DMS153 (cell line): ENCODE measurements at regions not wholly inside any gene's neighbourhood (a gene's known extent, or its start where the extent isn't known, plus 50 kb on each side); places are given as distances from the start of the nearest gene placed in this dataset.
A peak's percentile ranks its signal among the peaks of the same experiment; 100 is the strongest.

ENCODE experiments used
- DNase-seq: peaks from one replicate; lab custom pipeline; 2025; lab: John Stamatoyannopoulos, UW

DNA sequence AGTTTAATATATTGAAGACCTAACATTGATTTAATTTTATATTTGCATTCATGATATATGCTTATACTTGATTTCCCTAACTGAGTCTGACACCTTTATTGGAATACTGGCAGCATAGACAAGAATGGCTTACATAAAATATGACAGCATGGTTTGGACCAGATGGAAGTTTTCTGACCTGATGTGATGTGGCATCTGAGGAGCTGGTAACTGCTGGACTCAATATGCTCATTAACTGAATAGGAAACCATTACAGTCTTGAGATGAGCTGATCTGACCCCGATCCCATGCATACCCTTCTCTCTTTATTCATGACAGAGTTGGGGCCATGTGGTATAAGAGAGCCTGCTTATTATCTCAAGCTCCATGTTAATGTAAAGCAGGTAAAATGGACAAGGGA lies 604.8 kb upstream of the SEL1L start:
- DNase-seq: no peak

- no peak for DNase-seq
Measured at GRCh38 chr14:82146846-82147245, 613.2 kb upstream of the SEL1L start.

- no peak for DNase-seq
Measured at GRCh38 chr14:82153689-82154088, 620.0 kb upstream of the SEL1L start.

DNA sequence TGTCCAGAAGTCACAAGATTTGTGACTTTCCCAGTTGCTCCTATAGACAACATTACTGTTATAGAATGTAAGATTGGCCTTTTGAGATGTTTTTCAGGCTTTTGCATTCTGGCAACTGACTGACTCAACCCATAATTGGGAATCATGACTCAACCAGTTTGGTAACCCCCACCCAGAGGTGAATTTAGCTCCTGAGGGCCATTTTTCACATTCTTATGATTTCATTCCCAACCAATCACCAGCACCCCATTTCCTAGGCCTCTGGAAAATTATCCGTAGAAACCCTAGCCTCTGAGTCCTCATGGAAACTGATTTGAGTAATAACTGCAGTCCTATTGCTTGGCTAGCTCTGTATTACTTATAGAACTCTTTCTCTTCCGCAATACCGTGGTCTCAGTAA lies 626.0 kb upstream of the SEL1L start:
- no peak for DNase-seq

- DNase-seq: peak; percentile 94
Measured at GRCh38 chr14:82180139-82180538, 646.5 kb upstream of the SEL1L start.

DNA sequence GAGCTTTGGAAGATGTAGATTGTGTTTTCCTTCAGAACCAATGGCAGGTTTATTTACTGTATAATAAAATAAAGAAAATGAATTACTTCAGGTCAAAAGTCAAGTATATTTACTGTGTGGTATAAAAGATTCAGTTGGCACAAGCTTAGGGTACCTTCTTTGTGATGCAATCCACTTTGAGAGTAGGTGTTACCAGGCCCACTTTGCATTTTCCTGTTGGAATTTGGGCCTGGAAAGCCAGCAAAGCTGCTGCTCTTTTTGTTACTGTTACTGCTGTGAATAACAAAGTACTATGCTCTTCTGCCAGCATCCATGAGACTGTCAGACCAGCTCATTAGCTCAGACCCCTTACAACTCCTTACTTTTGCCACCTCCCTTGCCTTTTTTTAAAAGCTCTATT lies 649.0 kb upstream of the SEL1L start:
- peak; percentile 4 for DNase-seq

DNA sequence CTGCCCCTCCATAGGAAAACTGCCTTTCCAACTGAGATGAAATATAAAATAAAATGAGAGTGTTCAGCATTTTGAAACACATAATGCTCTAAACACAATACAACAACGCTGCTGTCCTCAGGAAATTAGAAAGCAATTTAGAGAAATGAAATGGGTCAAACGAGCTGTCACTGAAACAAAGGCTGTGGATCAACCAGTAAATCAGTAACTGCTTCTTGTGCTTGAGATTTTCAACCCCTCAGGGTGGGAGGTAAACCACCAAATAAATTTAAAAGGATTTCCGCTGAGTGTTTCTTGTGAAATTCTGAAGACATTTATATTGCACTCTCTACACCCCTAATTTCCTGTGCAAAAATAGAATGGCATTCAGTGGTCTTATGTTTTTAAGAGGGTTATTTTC lies 657.1 kb upstream of the SEL1L start:
- DNase-seq: no peak

DNA sequence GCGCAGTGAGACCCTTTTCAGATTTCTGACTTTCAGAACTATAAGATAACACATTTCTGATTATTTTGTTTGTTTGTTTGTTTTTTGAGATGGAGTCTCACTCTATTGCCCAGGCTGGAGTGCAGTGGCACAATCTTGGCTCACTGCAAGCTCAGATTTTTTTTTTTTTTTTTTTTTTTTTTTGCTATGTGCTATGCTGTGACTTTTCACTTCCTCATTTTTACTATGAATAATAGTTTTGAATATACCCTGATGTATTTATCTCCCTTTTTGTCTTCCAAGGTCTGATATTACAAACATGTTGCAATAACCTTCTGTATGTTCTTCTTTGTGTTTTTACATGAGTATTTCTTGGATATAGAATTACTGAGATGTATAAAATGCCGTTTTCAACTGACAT lies 658.7 kb upstream of the SEL1L start:
- DNase-seq: no peak

GRCh38 chr14:82223276-82223675 lies 689.6 kb upstream of the SEL1L start:
- no peak for DNase-seq

DNA sequence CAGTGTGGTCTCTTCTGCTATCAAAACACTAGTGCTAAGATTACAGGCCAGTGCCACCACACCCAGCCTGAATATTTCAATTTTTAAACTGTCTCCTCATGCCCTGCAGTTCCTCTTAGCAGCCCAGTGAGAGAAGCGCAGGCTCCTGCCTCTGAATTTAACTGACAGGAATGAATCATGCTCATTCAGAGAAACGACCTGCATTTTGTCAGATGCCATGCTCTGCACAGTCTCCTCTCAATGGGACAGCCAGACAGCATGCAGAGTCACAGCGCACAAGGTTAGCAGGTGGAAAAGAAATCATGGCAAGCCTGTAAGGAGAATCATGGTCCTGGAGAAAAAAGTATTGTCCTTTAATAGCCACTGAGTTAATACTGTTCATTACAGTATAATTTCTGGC lies 691.0 kb upstream of the SEL1L start:
- no peak for DNase-seq

- no peak for DNase-seq
Measured at GRCh38 chr14:82230748-82231147, 697.1 kb upstream of the SEL1L start.

DNA sequence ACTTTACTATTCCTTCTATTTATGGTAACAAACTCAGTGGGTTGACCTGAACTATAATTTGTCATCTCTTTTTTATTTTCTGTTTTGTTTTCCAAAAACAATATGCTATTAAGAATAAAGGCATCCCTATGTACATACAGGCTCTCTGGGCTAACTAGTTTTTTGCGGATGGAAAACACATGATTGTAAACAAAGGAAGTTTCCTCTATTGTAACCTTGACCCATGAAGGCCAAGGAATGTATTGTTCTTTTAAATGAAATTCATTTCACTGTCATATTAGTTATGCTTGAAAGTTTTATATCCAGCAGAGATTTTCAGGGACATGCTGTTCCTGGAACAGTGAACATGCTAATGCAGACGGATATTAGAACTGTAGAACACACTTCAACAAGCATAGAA lies 705.0 kb upstream of the SEL1L start:
- no peak for DNase-seq

DNA sequence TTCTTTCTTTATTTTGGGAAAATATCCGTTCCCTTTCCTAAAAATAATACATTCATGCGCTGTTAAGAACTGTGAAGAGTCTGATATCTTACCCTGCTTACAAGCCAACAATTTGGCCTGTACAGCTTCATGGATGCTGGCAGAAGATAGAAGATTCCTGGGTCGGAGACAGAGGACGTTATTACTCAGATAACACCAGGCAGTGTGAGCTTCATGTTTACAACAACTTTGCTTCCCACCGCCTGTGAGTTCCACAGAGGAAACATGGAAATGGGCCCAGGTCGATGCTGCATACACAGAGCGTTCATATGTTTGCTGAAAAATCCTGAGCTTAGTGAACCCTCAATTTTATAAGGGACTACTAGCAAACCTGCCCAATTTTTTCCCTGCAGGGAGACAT lies 705.6 kb upstream of the SEL1L start:
- DNase-seq: no peak

GRCh38 chr14:82244791-82245190 lies 711.1 kb upstream of the SEL1L start:
- DNase-seq: no peak

DNA sequence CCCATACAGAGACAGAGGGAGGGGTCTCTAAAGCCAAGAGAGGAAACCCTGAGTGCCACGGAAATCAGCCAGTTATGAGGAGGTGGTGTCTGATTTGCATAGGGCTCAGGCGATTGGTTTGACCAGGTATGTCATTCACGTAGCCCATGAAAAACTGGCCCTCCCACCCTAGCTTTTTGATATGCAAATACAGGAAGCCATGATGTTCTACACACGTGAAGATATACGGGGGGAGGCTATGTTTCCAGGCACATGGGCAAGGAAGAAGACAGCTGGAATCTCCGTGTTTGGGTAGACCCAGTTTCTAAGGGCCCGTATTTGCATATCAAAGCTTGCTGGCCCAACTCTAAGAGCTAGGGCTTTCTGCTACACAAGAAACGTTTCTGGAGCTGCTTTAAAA lies 717.8 kb upstream of the SEL1L start:
- DNase-seq: no peak

DNA sequence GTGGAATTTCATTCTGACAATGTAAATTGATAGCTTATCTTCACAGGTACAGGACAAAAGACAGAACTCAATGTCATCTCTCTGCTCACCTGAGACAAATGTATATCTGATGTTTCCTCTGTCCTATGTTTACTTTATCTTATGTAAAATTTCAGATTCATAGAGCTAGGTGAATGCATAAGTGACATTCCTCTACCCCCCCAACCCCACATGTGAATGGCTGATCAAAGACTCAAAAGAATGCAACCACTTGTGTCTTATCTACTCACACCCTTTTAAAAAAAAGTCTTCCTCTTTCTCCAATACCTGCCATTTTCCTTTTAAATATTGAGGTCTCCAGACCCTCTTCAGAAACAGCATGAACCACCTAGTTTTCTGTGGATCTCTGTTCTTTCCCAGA lies 736.6 kb upstream of the SEL1L start:
- DNase-seq: no peak

DNA sequence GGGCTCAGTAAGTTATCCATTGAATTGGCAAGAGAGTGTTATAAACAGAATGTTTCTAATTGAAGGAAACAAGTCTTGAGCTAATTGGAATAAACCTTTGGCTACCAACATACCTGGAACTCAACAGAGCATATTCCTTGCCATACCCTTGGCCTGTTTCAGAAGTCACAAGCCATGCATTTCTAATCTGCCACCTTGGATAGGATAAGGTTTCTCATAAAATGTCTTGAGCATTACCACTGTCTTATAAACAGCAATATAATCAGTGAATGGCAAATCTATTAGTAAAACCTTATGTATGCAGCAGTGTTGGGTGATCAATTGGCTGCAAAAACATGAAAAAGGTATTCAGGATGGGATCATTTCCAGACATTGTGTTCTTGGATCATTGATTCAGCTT lies 765.2 kb upstream of the SEL1L start:
- DNase-seq: no peak

GRCh38 chr14:82309199-82309598 lies 775.5 kb upstream of the SEL1L start:
- DNase-seq: no peak

GRCh38 chr14:82313889-82314288 lies 780.2 kb upstream of the SEL1L start:
- DNase-seq: peak; percentile 90

DNA sequence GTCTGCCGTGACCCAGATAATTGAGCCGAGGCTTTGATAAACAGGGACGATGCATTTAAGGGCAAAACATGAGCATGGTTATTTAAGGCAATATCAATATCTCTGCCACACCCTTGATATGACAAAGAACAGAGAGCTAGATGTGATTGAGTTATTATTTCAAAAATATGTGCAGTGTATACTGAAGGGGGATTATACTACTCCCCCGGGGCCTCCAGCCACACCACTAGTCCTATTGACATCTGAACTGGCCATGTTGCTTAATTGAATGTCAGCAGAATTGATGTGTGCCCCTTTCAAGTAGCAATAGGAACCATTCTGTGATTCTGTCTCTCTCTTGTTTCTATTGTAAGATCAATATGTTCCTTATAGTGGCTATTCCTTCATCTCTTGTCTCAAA lies 794.8 kb upstream of the SEL1L start:
- DNase-seq: no peak

DNA sequence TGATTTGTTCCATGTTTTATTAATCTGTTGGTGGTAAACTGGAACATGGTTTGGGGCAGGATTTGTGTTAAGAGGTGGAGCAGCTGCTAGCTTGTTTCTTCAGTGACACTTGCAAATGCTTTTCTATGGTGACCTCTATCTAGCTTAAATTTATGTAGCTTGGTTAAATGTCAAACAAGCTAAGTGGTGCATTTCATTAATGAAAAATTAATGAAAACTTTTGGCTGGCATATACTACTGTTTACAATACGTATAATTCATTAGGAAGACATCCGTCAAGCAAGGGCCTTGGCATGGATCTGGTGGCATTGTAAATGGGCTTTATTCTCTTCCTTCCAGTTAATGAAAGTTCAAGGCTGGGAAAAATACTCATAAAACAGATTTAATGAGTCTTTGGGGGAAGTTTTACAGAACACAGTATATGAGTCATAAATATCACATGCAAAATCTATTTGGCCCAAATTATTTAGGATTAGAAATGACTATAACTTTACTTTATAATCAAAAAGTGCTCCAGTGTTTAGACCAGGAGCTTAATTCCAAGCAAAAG lies 807.7 kb upstream of the SEL1L start:
- no peak for DNase-seq

GRCh38 chr14:82342596-82342995 lies 808.9 kb upstream of the SEL1L start:
- no peak for DNase-seq

DNA sequence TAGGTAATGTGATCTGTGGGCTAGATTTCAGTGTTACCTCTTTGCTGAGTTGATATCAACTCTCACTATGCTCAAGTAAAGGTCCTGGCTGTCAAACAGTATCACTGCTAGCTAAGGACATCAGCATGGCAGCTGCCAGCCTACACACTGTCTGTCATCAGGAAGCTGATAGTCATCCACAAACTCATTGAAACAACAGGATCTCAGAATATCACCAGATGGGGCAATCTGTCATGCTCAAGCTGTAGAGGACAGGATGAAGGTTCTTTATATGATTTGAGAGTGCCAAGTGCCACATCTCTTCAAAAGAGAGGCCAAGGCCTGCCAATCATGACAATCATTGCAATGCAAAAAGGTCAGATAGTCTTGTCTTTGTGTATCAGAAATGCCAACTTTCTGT lies 811.5 kb upstream of the SEL1L start:
- no peak for DNase-seq

- DNase-seq: no peak
Measured at GRCh38 chr14:82354126-82354525, 820.5 kb upstream of the SEL1L start.

DNA sequence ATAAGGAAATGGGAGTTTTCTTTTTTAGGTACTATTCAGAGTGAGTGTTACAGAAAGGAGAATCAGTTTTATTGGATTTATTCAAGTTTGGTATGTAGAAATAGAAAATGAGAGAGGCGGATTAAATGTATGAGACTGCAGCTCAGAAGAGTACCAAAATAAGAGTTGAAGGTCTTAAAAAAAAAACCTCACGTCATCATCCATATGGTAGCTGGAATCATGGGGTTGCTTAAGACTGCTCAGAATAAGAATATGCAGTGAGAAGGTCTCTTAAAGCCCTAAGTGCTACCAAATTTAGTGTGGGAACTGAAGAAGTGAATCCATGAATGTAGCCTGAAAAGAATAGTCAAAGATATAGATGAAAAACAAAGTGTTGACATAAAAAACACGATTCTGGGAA lies 825.5 kb upstream of the SEL1L start:
- no peak for DNase-seq
